ENCODE measurements at regions not wholly inside any gene's neighbourhood (a gene's known extent, or its start where the extent isn't known, plus 50 kb on each side); places are given as distances from the start of the nearest gene placed in this dataset.

GRCh38 chr2:58680755-58681310 lies 439.7 kb upstream of the FANCL start:
- no peak for ATAC-seq
- Histone ChIP-seq H3K27me3 (no peaks in the 10 kb centered on the region), H3K4me3 (no peak overlapping the region), H3K9me3 (peaks cover 0 to 4% (median 0%) of the 10 kb centered on the region in 11 donors), H3K4me1 (no peaks in the 10 kb centered on the region), H3K27ac (no peak overlapping the region), H3K36me3 (no peaks in the 10 kb centered on the region)
- TF ChIP-seq CTCF (IDR thresholded peaks at IDR 0.05) = no peak
- WGBS, 2 donors = 88 to 100% methylated on average over 1 of the region's 1 CpG
- intact Hi-C loops (cut with DNase I) = no loop called here
- DNase-seq = no peak

- Histone ChIP-seq H3K27ac (no peak overlapping the region), H3K9me3 (peaks cover 0 to 4% (median 0%) of the 10 kb centered on the region in 11 donors), H3K4me1 (no peaks in the 10 kb centered on the region), H3K4me3 (no peak overlapping the region), H3K27me3 (no peaks in the 10 kb centered on the region), H3K36me3 (no peaks in the 10 kb centered on the region)
- TF ChIP-seq CTCF (IDR thresholded peaks at IDR 0.05) = no peak
- no peak for DNase-seq
- ATAC-seq = no peak
- intact Hi-C loops (cut with DNase I) = no loop called here
- WGBS, 2 donors = 68 to 79% methylated on average over 3 of the region's 3 CpGs
These were observed 436.6 kb upstream of the FANCL start for GRCh38 chr2:58677748-58678147.

DNA sequence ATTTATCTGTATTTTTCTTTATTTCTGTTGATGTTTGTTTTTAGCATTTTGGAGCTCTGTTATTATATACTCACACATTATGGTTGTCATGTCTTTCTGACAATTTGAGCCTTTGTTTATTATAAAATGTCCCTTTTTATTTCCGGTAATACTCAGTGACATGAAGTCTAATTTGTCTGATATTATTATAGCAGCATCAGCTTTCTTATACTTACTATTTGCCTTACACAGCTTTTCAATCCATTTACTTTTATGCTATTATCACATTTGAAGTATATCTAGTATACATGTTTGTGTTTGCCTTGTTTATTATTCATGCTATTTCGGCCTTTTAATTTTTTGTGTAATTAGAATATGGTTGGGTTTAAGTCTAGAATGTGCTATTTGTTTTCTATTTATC lies 430.6 kb upstream of the FANCL start:
- ATAC-seq (no peak), DNase-seq (no peak)
- Histone ChIP-seq H3K36me3 (no peaks in the 10 kb centered on the region), H3K27me3 (no peaks in the 10 kb centered on the region), H3K27ac (no peak overlapping the region), H3K4me1 (no peaks in the 10 kb centered on the region), H3K9me3 (peaks cover 0 to 8% (median 0%) of the 10 kb centered on the region in 11 donors), H3K4me3 (no peak overlapping the region)
- intact Hi-C loops (cut with DNase I) = no loop called here
- 90 to 93% methylated on average over 2 of the region's 2 CpGs for WGBS, 2 donors
- no peak for TF ChIP-seq CTCF (IDR thresholded peaks at IDR 0.05)

DNA sequence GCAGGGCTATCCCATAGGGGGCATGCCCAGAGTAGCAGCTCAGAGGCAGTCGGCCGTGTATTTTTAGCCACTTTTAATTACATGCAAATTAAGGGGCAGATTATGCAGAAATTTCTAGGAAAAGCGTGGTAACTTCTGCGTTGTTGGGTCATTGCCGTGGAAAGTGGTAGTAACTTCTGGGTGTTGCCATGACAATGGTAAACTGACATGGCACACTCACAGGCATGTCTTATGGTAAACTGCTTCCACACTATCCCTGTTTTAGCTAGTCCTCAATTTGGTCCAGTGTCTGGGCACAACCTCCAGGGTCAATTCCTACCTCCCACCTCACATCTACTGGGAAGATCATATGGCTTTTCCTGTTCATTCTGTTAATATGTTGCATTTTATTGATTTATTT lies 428.9 kb upstream of the FANCL start:
- WGBS, 2 donors = 84 to 86% methylated on average over 5 of the region's 5 CpGs
- Histone ChIP-seq H3K4me1 (no peaks in the 10 kb centered on the region), H3K27me3 (no peaks in the 10 kb centered on the region), H3K4me3 (no peak overlapping the region), H3K9me3 (peaks cover 0 to 8% (median 0%) of the 10 kb centered on the region in 11 donors), H3K36me3 (no peaks in the 10 kb centered on the region), H3K27ac (no peak overlapping the region)
- intact Hi-C loops (cut with DNase I) = no loop called here
- DNase-seq (no peak), ATAC-seq (no peak)
- TF ChIP-seq CTCF (IDR thresholded peaks at IDR 0.05) = no peak

Data from heart right ventricle (tissue), 16 donors.